ENCODE measurements at regions not wholly inside any gene's neighbourhood (a gene's known extent, or its start where the extent isn't known, plus 50 kb on each side); places are given as distances from the start of the nearest gene placed in this dataset.

DNA sequence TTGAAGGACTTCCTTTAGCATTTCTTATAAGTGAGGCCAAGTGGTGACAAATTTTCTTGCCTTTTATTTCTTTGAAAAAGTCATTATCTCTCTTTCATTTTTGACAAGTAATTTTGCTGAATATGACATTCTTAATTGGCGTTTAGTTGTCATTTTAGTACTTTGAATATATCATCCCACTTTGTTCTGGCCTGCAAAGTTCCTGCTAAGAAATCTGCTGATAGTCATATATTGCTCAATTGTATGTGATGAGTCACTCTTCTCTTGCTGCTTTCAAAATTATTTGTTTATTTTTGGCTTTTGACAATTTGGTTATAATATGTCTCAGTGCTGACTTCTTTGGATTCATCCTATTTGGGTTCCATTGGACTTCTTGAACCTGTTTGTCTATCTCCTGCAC is 312.6 kb downstream of the DUSP10 start:
- no peak for ATAC-seq (ENCODE audit: low read depth)
- Histone ChIP-seq H2AFZ (ENCODE audit: insufficient read depth, low read depth, low read length, poor library complexity, severe bottlenecking) (no peak overlapping the region), H3K4me2 (replicated peaks; ENCODE audit: low read depth, low read length, poor library complexity, severe bottlenecking) (no peak overlapping the region), H4K20me1 (ENCODE audit: control insufficient read depth, insufficient read depth, low read length, poor library complexity, severe bottlenecking) (no peaks in the 10 kb centered on the region), H3K9ac (ENCODE audit: low read length) (no peak overlapping the region), H3K9me3 (ENCODE audit: control extremely low read depth in 1 of 3, control insufficient read depth in 2 of 3, insufficient read depth in 1 of 3, low read length in 2 of 3) (peaks cover 0 to 11% (median 0%) of the 10 kb centered on the region in 3 donors), H3K4me3 (ENCODE audit: control extremely low read depth in 1 of 5, extremely low read depth in 1 of 5, insufficient read depth in 1 of 5, low read depth in 2 of 5, low read length in 4 of 5) (no peak overlapping the region), H3K79me2 (ENCODE audit: control insufficient read depth, insufficient read depth, low read length) (no peaks in the 10 kb centered on the region), H3K4me1 (ENCODE audit: control insufficient read depth in 2 of 2, insufficient read depth in 2 of 2, low read length in 2 of 2) (no peaks in the 10 kb centered on the region), H3K27me3 (replicated peaks in 1 of 4; ENCODE audit: control extremely low read depth in 1 of 4, control insufficient read depth in 3 of 4, insufficient read depth in 4 of 4, low read length in 3 of 4) (no peaks in the 10 kb centered on the region), H3K36me3 (replicated peaks in 1 of 2; ENCODE audit: control extremely low read depth in 1 of 2, control insufficient read depth in 1 of 2, extremely low read depth in 1 of 2, insufficient read depth in 2 of 2, low read length in 1 of 2) (no peaks in the 10 kb centered on the region), H3K27ac (ENCODE audit: low read length in 2 of 2) (no peak overlapping the region)
- Mint-ChIP-seq H3K4me3 (no peak overlapping the region), H3K27ac (no peak overlapping the region), H3K4me1 (no peaks in the 10 kb centered on the region), H3K27me3 (peaks cover 20% of the 10 kb centered on the region), H3K9me3 (ENCODE audit: insufficient read depth) (peaks cover 9% of the 10 kb centered on the region)
- WGBS (ENCODE audit: insufficient coverage): no CpG with 5 or more reads among the region's 1 CpG
- intact Hi-C loops (cut with micrococcal nuclease): no loop called here
- CTCF ChIA-PET: interaction anchor here (3.2 kb wide), 1 partner anchor 165 kb away, joined by 10 read pairs; no protein-coding TSS in a partner anchor
- no peak for DNase-seq
- TF ChIP-seq EZH2 (IDR thresholded peaks at IDR 0.05; ENCODE audit: borderline replicate concordance, insufficient read depth, low read depth, low read length, poor library complexity, severe bottlenecking): no peak
- TF ChIP-seq, protein P1, sequence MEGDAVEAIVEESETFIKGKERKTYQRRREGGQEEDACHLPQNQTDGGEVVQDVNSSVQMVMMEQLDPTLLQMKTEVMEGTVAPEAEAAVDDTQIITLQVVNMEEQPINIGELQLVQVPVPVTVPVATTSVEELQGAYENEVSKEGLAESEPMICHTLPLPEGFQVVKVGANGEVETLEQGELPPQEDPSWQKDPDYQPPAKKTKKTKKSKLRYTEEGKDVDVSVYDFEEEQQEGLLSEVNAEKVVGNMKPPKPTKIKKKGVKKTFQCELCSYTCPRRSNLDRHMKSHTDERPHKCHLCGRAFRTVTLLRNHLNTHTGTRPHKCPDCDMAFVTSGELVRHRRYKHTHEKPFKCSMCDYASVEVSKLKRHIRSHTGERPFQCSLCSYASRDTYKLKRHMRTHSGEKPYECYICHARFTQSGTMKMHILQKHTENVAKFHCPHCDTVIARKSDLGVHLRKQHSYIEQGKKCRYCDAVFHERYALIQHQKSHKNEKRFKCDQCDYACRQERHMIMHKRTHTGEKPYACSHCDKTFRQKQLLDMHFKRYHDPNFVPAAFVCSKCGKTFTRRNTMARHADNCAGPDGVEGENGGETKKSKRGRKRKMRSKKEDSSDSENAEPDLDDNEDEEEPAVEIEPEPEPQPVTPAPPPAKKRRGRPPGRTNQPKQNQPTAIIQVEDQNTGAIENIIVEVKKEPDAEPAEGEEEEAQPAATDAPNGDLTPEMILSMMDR (IDR thresholded peaks at IDR 0.05): no peak
- POLR2A ChIA-PET: no interaction called here

DNA sequence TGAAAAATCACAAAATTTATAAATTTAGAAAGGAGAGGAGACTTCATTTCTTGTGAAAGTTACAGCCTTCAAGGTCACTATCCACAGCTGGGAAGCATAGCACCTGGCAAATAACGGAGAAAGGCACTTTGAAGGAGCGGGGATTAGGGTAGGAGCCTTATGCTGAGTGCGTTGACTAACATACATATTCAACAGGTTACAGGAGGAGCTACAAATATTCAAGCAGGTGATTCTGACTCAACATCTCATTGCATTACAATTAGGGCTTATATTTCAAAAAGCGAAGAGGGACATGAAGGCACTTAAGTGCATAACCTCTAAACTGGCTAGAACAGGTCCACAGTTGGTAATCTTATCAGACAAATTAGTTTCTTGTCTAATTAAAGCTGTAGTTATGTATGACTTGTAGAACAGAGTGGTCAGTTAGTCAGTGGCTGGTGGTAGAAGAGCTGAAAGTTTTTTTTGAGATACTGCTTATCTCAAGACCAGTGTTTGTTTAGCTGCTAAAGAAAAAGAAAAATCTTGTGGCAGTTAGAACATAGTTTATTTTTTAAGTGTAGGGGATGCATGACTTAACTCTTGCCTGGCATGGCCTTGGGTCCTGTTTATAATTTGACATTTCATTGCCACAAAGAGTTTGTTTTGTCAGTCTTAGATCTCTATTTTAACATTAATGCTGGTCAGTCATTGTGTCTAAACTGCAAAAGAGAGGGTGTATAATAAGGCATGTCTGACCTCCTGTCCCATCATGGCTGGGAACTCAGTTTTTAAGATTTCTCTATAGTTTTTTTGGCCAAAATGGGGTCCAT is 311.5 kb downstream of the DUSP10 start:
- peaks cover 0 to 11% (median 0%) of the 10 kb centered on the region in 3 donors for H3K9me3 ChIP-seq (ENCODE audit: control extremely low read depth in 1 of 3, control insufficient read depth in 2 of 3, insufficient read depth in 1 of 3, low read length in 2 of 3)
- POLR2A ChIA-PET: no interaction called here
- peaks cover 3% of the 10 kb centered on the region for H3K4me1 Mint-ChIP-seq
- CTCF ChIA-PET: interaction anchor here (0.7 to 6.6 kb wide), 6 partner anchors 166 to 630 kb away, joined by 3 to 114 read pairs (median 5); partner anchors contain the start of gene HLX
- H3K27ac ChIP-seq (ENCODE audit: low read length in 2 of 2): no peak overlapping the region
- H3K4me2 ChIP-seq (replicated peaks; ENCODE audit: low read depth, low read length, poor library complexity, severe bottlenecking): no peak overlapping the region
- TF ChIP-seq EZH2 (IDR thresholded peaks at IDR 0.05; ENCODE audit: borderline replicate concordance, insufficient read depth, low read depth, low read length, poor library complexity, severe bottlenecking): no peak
- TF ChIP-seq, protein P1 (IDR thresholded peaks at IDR 0.05): no peak
- H3K9ac ChIP-seq (ENCODE audit: low read length): no peak overlapping the region
- intact Hi-C loops (cut with micrococcal nuclease): no loop called here
- no peaks in the 10 kb centered on the region for H4K20me1 ChIP-seq (ENCODE audit: control insufficient read depth, insufficient read depth, low read length, poor library complexity, severe bottlenecking)
- no peaks in the 10 kb centered on the region for H3K27me3 ChIP-seq (replicated peaks in 1 of 4; ENCODE audit: control extremely low read depth in 1 of 4, control insufficient read depth in 3 of 4, insufficient read depth in 4 of 4, low read length in 3 of 4)
- peaks cover 9% of the 10 kb centered on the region for H3K9me3 Mint-ChIP-seq (ENCODE audit: insufficient read depth)
- 100% methylated on average over 1 of the region's 4 CpGs for WGBS (ENCODE audit: insufficient coverage)
- H3K4me3 Mint-ChIP-seq: no peak overlapping the region
- peaks cover 16% of the 10 kb centered on the region for H3K27me3 Mint-ChIP-seq
- ATAC-seq (ENCODE audit: low read depth) (no peak), DNase-seq (no peak)
- no peaks in the 10 kb centered on the region for H3K79me2 ChIP-seq (ENCODE audit: control insufficient read depth, insufficient read depth, low read length)
- H3K27ac Mint-ChIP-seq: no peak overlapping the region
- no peaks in the 10 kb centered on the region for H3K36me3 ChIP-seq (replicated peaks in 1 of 2; ENCODE audit: control extremely low read depth in 1 of 2, control insufficient read depth in 1 of 2, extremely low read depth in 1 of 2, insufficient read depth in 2 of 2, low read length in 1 of 2)
- no peaks in the 10 kb centered on the region for H3K4me1 ChIP-seq (ENCODE audit: control insufficient read depth in 2 of 2, insufficient read depth in 2 of 2, low read length in 2 of 2)
- no peak overlapping the region for H3K4me3 ChIP-seq (ENCODE audit: control extremely low read depth in 1 of 5, extremely low read depth in 1 of 5, insufficient read depth in 1 of 5, low read depth in 2 of 5, low read length in 4 of 5)
- H2AFZ ChIP-seq (ENCODE audit: insufficient read depth, low read depth, low read length, poor library complexity, severe bottlenecking): no peak overlapping the region

Measured in B cell (primary cell).